Pulmonary artery endothelial cell (primary cell): ENCODE measurements at regions not wholly inside any gene's neighbourhood (a gene's known extent, or its start where the extent isn't known, plus 50 kb on each side); places are given as distances from the start of the nearest gene placed in this dataset.
"Not testable (repeated sequence)": the region's sequence is repeated elsewhere in the genome, so short reads cannot be mapped to it uniquely, and the experiment has no call there.

Experiments
- DNase-seq: peaks from one replicate; pipeline ENCODE4 v3.0.0-alpha.2; 2011; ENCODE audit warnings: low read depth, low spot score

GRCh38 chr3:6260551-6261191 lies 600.2 kb upstream of the GRM7 start:
- no peak for DNase-seq

- DNase-seq: no peak
These were observed 598.9 kb upstream of the GRM7 start for GRCh38 chr3:6262010-6262409.

- no peak for DNase-seq
These were observed 596.9 kb upstream of the GRM7 start for GRCh38 chr3:6264036-6264435.

- no peak for DNase-seq
These were observed 596.0 kb upstream of the GRM7 start for GRCh38 chr3:6264906-6265305.

GRCh38 chr3:6266135-6266534 lies 594.8 kb upstream of the GRM7 start:
- no peak for DNase-seq

- no peak for DNase-seq
These were observed 587.0 kb upstream of the GRM7 start for GRCh38 chr3:6273878-6274277.

GRCh38 chr3:6281662-6282061 lies 579.3 kb upstream of the GRM7 start:
- DNase-seq: no peak

- no peak for DNase-seq
These were observed 578.0 kb upstream of the GRM7 start for GRCh38 chr3:6282918-6283317.

GRCh38 chr3:6287088-6287875 lies 573.6 kb upstream of the GRM7 start:
- no peak for DNase-seq

- DNase-seq: no peak
These were observed 559.3 kb upstream of the GRM7 start for GRCh38 chr3:6301626-6302025.

GRCh38 chr3:6315906-6316305 lies 545.0 kb upstream of the GRM7 start:
- no peak for DNase-seq

GRCh38 chr3:6321999-6322398 lies 538.9 kb upstream of the GRM7 start:
- no peak for DNase-seq

GRCh38 chr3:6326771-6327170 lies 534.1 kb upstream of the GRM7 start:
- no peak for DNase-seq

GRCh38 chr3:6340980-6341325 lies 520.0 kb upstream of the GRM7 start:
- not testable (repeated sequence) for DNase-seq

- DNase-seq: no peak
These were observed 509.2 kb upstream of the GRM7 start for GRCh38 chr3:6351752-6352151.

GRCh38 chr3:6354653-6355052 lies 506.3 kb upstream of the GRM7 start:
- DNase-seq: no peak

- DNase-seq: no peak
These were observed 498.5 kb upstream of the GRM7 start for GRCh38 chr3:6362406-6362805.

GRCh38 chr3:6367171-6367570 lies 493.7 kb upstream of the GRM7 start:
- no peak for DNase-seq

GRCh38 chr3:6392123-6392522 lies 468.8 kb upstream of the GRM7 start:
- DNase-seq: no peak

GRCh38 chr3:6394944-6395343 lies 466.0 kb upstream of the GRM7 start:
- no peak for DNase-seq

GRCh38 chr3:6396631-6397030 lies 464.3 kb upstream of the GRM7 start:
- no peak for DNase-seq

GRCh38 chr3:6402666-6403065 lies 458.2 kb upstream of the GRM7 start:
- not testable (repeated sequence) for DNase-seq

GRCh38 chr3:6406923-6407322 lies 454.0 kb upstream of the GRM7 start:
- DNase-seq: not testable (repeated sequence)
